HEK293T (cell line): ENCODE measurements at regions not wholly inside any gene's neighbourhood (a gene's known extent, or its start where the extent isn't known, plus 50 kb on each side); places are given as distances from the start of the nearest gene placed in this dataset.

ENCODE experiments used
- BHLHE40 ChIP-seq: fragments of 450-650 bp; IDR thresholded peaks from 2 replicates; pipeline ENCODE4 v1.6.1; 2016; ENCODE audit warnings: mild to moderate bottlenecking, moderate library complexity, borderline replicate concordance
- ELF4 ChIP-seq: fragments of 450-650 bp; IDR thresholded peaks from 2 replicates; pipeline ENCODE4 v1.6.1; 2017; ENCODE audit warnings: antibody characterized with exemption
- FOXA1 ChIP-seq: fragments of 450-650 bp; IDR thresholded peaks from 2 replicates; pipeline ENCODE4 v1.6.1; 2016; ENCODE audit warnings: mild to moderate bottlenecking
- FOXK2 ChIP-seq: fragments of 450-650 bp; IDR thresholded peaks from 2 replicates; pipeline ENCODE4 v1.6.1; 2016; ENCODE audit warnings: mild to moderate bottlenecking
- HDGF ChIP-seq: fragments of 450-650 bp; IDR thresholded peaks from 2 replicates; pipeline ENCODE4 v1.6.1; 2017; ENCODE audit warnings: antibody characterized with exemption, borderline replicate concordance
- SP1 ChIP-seq: fragments of 450-650 bp; IDR thresholded peaks from 2 replicates; pipeline ENCODE4 v1.6.1; 2017
- SUZ12 ChIP-seq: fragments of 450-650 bp; IDR thresholded peaks from 2 replicates; pipeline ENCODE4 v1.6.1; 2016; ENCODE audit warnings: mild to moderate bottlenecking
- ZNF384 ChIP-seq: fragments of 450-650 bp; IDR thresholded peaks from 2 replicates; pipeline ENCODE4 v1.6.1; 2016

DNA sequence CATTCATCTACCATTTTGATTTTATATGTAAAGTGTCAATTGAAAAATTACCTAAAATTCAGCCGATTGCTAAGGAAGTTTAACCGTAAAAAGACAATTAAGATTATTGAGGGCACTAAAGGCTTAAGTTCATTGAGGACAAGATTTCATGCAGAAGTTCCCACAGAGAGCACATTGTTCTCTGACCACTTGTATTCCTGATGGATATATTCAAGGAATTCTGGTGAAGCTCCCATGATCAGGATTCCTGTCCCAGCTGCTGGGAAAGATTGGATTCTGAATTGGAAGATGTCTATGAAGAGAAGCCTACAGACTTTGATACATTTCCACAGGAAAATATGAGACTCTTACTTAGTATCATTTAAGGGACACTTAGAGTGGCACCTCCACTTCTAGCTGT lies 209.2 kb upstream of the KCTD3 start:
- TF ChIP-seq HDGF (no peak), SUZ12 (no peak), FOXK2 (no peak), FOXA1 (no peak), SP1 (no peak), ZNF384 (no peak), BHLHE40 (no peak), ELF4 (no peak)
